Motor neuron (in vitro differentiated cells): ENCODE measurements at regions not wholly inside any gene's neighbourhood (a gene's known extent, or its start where the extent isn't known, plus 50 kb on each side); places are given as distances from the start of the nearest gene placed in this dataset.
"Not testable (repeated sequence)": the region's sequence is repeated elsewhere in the genome, so short reads cannot be mapped to it uniquely, and the experiment has no call there.

ENCODE experiments used
- ATAC-seq, 8 experiments: fragments of 200-7000 bp; cut with Tn5 transposase; replicated peaks in 6 of 8; 2 replicates each; pipeline ENCODE4 v1.8.0; 2021; ENCODE audit warnings: mild to moderate bottlenecking in 8 of 8, moderate library complexity in 8 of 8
- H3K27ac ChIP-seq, 2 donors: fragments of 250-450 bp; sonication (Bioruptor Pico); 2 replicates each; pipeline ENCODE4 v1.9.0; 2021; ENCODE audit warnings: antibody characterized with exemption in 2 of 2, mild to moderate bottlenecking in 2 of 2, moderate library complexity in 1 of 2
- H3K4me1 ChIP-seq, 2 donors: fragments of 250-450 bp; sonication (Bioruptor Pico); replicated peaks in 1 of 2; 2 replicates each; pipeline ENCODE4 v1.6.1; 2021; ENCODE audit warnings: antibody characterized with exemption in 2 of 2, mild to moderate bottlenecking in 2 of 2, moderate library complexity in 1 of 2
- H3K4me3 ChIP-seq, 5 donors: fragments of 250-450 bp; sonication (Bioruptor Pico); 2 replicates each; pipeline ENCODE4 v1.9.0; 2021; ENCODE audit warnings: antibody characterized with exemption in 5 of 5, mild to moderate bottlenecking in 5 of 5, moderate library complexity in 4 of 5
- WGBS, 10 experiments: fragments of 450-650 bp; shearing (Covaris generic); methylation state at CpG; one replicate each; pipeline ENCODE4 v1.0.0; 2022; 5-methylcytosine and 5-hydroxymethylcytosine counted together
- in situ Hi-C, 9 experiments: fragments of 400-800 bp; cut with MboI; loops; one replicate each; pipeline ENCODE4 v1.15.0; 2021; ENCODE audit warnings: low sequenced_read_pairs in 9 of 9, low pct_unique_long_range_greater_than_20kb in 2 of 9; ENCODE audit not compliant: unreplicated experiment in 9 of 9

DNA sequence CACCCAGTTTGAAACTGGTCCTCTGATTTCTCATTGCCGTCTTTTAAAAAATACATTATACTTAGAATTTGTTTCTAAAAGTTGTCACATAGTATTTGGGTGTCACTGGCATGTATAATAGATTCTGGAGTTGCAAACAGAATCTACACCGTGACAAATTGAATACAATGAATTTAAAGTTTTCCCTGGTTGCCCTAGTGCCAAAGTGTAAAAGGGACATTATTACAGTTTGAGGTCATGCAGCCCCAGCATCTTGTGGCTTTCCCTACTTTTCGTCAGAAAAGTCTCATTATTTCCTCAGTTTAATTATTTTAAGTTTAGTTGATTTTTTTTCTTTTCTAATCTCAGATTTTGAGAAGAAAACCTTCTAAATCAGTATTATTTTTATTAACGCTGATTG, 155.9 kb downstream of the DISP1 start:
- WGBS, 10 experiments = 39 to 90% (median 78%) methylated on average over 2 to 4 of the region's 4 CpGs
- H3K27ac ChIP-seq = no peak overlapping the region
- no peak for ATAC-seq

DNA sequence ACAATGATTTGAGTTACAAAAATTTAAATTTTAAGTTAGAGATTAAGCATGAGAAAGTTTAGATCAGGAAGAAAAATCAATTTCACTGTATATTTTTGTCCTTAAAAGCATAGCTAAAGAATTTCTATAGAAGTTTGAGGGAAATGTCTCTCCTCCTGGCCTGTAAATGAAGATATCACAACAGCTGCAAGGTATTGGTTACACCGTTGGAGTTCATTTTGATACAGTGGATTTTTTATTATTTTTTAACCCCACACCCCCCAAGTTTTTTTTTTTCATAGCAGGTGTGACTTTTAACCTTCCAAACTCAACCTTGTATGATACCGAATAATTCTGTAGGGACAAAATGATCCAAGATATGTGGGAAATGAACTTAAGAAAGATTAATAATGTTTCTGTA, 156.3 kb downstream of the DISP1 start:
- Histone ChIP-seq H3K4me3 (no peak overlapping the region), H3K27ac (no peak overlapping the region), H3K4me1 (no peaks in the 10 kb centered on the region)
- in situ Hi-C loops = no loop called here
- no peak for ATAC-seq
- 75 to 100% (median 89%) methylated on average over 2 of the region's 2 CpGs; no CpG with 5 or more reads in 1 of the 10 experiments for WGBS, 10 experiments

More for the DNA sequence above, 155.9 kb downstream of the DISP1 start:
- H3K4me3 ChIP-seq = no peak overlapping the region
- in situ Hi-C loops = no loop called here
- H3K4me1 ChIP-seq = no peaks in the 10 kb centered on the region

DNA sequence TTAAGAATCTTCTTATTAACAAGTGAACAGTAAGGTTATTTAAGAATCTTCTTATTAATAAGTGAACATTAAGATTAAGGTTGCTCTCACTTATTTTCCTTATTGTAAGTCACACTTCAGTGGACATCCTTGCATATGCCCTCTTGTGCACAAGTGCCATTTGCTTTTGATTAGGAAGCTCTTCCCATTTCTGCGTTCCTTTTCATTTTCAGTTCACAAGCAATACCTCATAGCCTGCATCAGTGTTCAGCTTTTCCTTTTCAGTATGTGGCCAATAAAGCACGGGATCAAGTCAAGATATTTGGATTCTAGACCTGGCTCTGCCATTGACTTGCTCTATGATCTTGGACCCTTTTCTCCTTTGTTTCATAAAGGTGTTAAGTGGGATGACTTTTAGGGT, 158.7 kb downstream of the DISP1 start:
- Histone ChIP-seq H3K27ac (no peak overlapping the region), H3K4me3 (no peak overlapping the region), H3K4me1 (no peaks in the 10 kb centered on the region)
- in situ Hi-C loops = no loop called here
- ATAC-seq = no peak
- 42 to 100% (median 82%) methylated on average over 1 to 2 of the region's 2 CpGs; no CpG with 5 or more reads in 3 of the 10 experiments for WGBS, 10 experiments

DNA sequence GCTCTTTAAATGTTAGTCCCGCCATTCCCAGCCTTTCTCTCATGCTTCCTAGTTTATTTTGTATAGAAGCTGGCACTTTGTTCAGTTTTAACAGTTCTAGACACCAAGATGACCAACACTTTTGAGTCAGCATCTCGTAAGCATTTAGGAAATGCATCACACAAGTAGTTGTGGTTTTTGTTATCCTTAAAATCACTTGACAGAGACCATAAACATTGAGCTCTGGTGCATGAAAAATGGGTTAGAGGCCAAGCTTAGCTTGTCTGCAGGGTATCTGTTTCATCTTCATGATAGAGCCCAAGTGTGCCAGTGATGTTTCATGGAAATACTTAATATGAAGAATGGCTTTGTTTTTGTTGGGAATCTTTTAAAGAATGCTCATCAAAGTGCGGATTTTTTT, 159.7 kb downstream of the DISP1 start:
- in situ Hi-C loops = no loop called here
- 35 to 100% (median 85%) methylated on average over 2 to 3 of the region's 3 CpGs; no CpG with 5 or more reads in 1 of the 10 experiments for WGBS, 10 experiments
- ATAC-seq = no peak
- no peak overlapping the region for H3K27ac ChIP-seq
- H3K4me3 ChIP-seq = no peak overlapping the region
- no peaks in the 10 kb centered on the region for H3K4me1 ChIP-seq

DNA sequence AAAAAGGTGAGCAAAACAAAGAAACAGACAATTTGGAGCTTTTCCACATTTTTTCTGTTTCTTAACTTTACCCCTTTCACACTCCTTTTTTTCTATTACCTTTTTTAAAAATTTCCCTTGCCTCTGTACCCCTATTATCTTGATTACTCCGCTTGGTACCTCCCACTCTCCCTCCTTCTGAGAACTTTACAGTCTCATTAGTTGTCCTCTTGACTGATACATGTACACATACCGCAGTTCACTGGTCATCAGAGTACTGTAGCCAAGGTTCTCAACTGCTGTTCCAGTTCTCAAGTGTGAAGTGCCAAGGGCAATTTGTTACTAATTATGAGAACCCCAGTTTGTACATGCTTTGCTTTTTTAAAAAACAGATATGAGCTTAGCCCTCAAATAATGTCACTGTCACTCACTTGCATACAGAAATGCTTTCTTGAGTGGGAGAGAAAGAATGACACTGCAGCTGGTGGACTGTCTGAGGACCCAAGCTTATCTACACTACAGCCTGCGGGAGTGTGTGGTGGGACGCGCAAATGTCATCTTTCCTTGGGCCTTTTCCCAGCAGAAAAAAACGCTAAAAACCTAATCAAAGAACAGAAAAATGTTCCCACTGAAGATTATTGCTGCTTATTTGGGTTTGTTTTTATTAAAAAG, 160.8 kb downstream of the DISP1 start:
- no peaks in the 10 kb centered on the region for H3K4me1 ChIP-seq
- no peak overlapping the region for H3K4me3 ChIP-seq
- WGBS, 10 experiments = 56 to 100% (median 91%) methylated on average over 1 to 6 of the region's 6 CpGs
- in situ Hi-C loops = no loop called here
- ATAC-seq = no peak
- no peak overlapping the region for H3K27ac ChIP-seq

DNA sequence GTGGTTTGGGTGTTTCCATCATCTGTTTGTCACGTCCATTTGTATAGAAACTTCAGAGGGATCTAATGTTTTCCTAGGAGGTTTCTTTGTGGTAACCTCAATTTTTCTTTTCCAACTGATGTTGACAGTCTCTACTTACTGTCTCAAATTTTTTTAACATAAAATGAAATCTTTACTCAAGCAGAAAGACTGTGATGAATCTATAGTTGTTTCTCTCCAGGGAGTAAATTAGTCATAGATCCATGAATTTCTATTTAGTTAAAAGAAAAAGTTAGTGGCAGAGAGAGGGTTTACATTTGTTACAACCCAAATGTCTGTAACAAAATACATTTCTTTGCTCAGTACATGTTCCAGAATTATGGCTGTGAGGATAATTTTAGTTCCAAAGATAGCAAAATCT, 161.6 kb downstream of the DISP1 start:
- in situ Hi-C loops = no loop called here
- H3K27ac ChIP-seq = no peak overlapping the region
- no peak overlapping the region for H3K4me3 ChIP-seq
- H3K4me1 ChIP-seq = no peaks in the 10 kb centered on the region
- WGBS, 10 experiments = 71 to 100% (median 88%) methylated on average over 1 of the region's 1 CpG; no CpG with 5 or more reads in 2 of the 10 experiments
- ATAC-seq = no peak

DNA sequence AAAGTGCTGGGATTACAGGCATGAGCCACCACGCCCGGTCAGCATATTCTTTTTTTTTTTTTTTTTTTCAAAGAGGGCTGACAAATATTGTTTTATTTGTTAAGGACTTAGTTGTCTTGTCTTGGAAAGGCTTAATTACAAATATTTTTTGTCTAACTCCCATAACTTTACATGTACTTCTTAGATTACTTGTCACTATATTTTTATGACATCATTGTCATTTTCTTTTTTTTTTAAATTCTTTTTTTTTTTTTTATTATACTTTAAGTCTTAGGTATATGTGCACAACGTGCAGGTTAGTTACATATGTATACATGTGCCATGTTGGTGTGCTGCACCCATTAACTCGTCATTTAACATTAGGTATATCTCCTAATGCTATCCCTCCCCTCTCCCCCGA, 162.5 kb downstream of the DISP1 start:
- H3K27ac ChIP-seq, ATAC-seq, in situ Hi-C loops, H3K4me3 ChIP-seq, H3K4me1 ChIP-seq: not testable (repeated sequence)
- WGBS, 10 experiments = 57 to 100% (median 95%) methylated on average over 1 to 4 of the region's 5 CpGs

DNA sequence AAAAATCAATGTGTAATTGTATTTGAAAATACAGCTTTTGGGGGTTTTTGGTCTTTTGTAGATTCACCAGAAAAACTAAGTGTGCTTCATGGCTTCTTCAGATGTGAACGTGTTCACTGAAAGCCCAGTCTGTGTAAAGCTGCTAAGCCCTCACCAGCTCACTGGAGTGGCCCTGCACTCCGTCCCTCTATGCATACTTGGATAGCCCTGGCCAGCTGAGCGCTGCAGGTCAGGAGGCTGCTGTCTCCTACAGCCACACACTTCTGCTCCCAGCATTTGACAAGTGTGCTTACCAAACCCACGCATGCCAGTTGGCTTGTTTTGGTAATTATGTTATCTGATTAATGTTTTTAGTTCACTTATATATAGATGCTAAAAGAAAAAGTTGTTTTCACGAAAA, 163.5 kb downstream of the TLR5 start:
- Histone ChIP-seq H3K4me3 (no peak overlapping the region), H3K27ac (no peak overlapping the region), H3K4me1 (no peaks in the 10 kb centered on the region)
- WGBS, 10 experiments = 57 to 90% (median 80%) methylated on average over 1 to 5 of the region's 5 CpGs; no CpG with 5 or more reads in 1 of the 10 experiments
- in situ Hi-C loops = no loop called here
- no peak for ATAC-seq

DNA sequence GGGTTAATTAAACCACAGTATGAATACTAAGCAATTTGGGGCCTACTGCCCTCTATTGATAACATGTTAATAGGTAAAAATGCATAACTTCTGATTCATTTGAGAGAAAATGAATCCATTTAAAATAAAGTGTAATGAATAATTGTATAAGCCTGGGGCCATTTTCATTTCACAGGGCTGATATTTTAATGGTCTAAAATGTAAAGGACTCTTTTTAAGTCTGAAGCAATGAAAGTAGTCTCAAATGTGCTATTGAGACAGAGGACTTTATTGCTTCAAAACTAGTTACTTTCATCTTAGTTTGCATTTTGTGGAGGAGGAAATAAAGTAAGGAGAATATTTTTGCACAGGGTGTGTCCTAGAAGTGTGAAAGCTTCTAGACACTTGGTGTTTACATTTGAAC, 155.4 kb downstream of the TLR5 start:
- in situ Hi-C loops = no loop called here
- peak in 3 of 8 experiments; percentile 42 to 78 (median 56) for ATAC-seq
- Histone ChIP-seq H3K4me3 (no peak overlapping the region), H3K27ac (no peak overlapping the region), H3K4me1 (no peaks in the 10 kb centered on the region)

DNA sequence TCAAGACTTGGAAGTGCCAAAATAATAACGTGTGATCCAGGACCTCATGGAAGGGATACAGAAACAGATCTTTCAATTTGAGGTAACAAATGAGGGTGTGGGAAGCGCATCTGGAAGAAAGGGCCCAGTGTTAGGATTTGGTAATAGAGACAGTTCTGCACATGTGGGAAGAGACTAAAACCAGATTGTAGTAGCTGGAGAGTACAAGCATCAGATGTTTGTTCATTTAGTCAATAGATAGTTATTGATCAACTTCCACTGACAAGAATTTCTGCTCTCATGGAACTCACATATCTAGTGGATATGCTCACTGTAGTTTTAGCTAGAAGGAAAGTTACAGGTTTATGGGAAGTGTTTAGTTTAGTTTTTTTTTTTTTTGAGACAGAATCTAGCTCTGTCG, 153.6 kb downstream of the TLR5 start:
- in situ Hi-C loops = no loop called here
- no peaks in the 10 kb centered on the region for H3K4me1 ChIP-seq
- no peak for ATAC-seq
- WGBS, 10 experiments = 33 to 100% (median 92%) methylated on average over 1 to 3 of the region's 3 CpGs; no CpG with 5 or more reads in 1 of the 10 experiments
- no peak overlapping the region for H3K4me3 ChIP-seq
- no peak overlapping the region for H3K27ac ChIP-seq

DNA sequence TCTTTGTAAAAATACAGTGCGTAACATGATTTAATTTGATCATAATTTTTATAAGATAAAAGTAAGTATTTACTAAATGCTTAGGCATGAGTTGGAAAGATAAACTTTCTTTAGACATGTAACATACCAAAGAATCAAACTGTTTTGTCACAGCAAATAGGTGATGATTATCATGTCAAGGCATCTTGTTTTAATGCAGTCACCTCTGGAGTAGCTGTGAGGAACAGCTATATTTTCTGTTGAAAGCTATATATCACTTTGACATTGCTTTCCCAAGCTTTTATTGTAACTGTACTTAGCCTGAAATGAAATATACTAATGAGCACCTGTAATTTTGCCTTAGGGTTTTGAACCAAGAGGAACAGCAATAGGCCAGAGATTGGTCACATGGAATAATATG, 151.9 kb downstream of the TLR5 start:
- in situ Hi-C loops = loop anchor here in 1 of 9 experiments (10.0 kb wide), 1 partner anchor 196 kb away; no protein-coding TSS in a partner anchor

DNA sequence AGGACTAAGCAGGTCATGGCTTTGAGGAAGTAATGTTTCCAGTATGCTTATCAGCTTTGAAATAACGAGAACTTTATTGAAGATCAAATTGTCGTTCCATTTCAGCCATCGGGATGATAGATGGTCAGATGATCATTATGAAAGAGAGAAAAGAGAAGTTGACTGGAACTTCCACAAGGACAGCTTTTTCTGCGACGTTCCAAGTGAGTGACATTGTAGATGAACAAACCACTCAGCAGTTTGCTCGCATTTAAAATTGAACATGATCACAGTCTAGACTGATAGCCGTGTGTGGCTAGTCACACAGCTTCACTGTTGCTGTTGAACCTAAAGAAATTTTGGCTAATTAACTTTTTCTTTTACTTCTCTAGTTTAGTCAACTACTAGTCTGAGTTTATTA, 151.1 kb downstream of the TLR5 start:
- Histone ChIP-seq H3K4me3 (no peak overlapping the region), H3K4me1 (no peaks in the 10 kb centered on the region), H3K27ac (no peak overlapping the region)
- ATAC-seq = no peak
- WGBS, 10 experiments = 76 to 100% (median 97%) methylated on average over 2 to 7 of the region's 7 CpGs
- in situ Hi-C loops = loop anchor here in 1 of 9 experiments (10.0 kb wide), 1 partner anchor 197 kb away; no protein-coding TSS in a partner anchor

More for the DNA sequence above, 151.9 kb downstream of the TLR5 start:
- no peak overlapping the region for H3K4me3 ChIP-seq
- no peaks in the 10 kb centered on the region for H3K4me1 ChIP-seq
- ATAC-seq = no peak
- no peak overlapping the region for H3K27ac ChIP-seq
- 92 to 100% (median 100%) methylated on average over 1 of the region's 1 CpG for whole genome bisulfite sequencing, 10 experiments

DNA sequence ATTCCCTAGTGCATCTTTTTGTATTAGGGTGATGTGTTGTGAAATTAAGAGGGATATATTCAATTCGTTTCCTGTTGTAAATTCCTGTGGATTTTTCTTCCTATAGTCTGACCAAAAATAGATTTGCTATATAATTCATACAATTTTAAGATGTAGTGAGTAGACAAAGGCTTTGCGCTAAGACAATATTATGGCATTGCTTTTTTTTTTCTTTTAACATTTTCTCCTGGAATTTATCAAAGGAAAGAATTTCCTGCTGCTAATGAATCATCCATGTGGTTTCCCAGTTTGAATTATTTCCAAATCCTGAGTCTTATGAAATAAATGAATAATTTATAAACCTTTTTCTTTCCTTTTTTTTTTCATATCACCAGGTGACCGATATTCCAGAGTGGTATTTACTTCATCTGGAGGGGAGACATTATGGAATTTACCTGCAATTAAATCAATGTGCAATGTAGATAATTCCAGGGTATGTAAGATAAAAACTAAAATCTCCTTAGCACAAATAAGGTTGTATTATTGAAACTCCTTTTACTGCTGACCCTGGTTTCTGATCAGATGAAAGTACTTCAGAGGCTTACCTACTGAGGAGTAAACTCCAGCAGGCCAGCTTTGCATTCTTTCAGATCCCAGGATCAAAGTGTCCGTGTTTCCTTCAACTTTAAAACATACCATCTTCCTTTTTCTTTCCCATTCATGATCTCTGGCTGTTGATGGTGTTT, 148.4 kb downstream of the TLR5 start:
- peak in 2 of 8 experiments; percentile 36 to 50 for ATAC-seq
- in situ Hi-C loops = loop anchor here in 1 of 9 experiments (10.0 kb wide), 1 partner anchor 200 kb away; no protein-coding TSS in a partner anchor
- no peaks in the 10 kb centered on the region for H3K4me1 ChIP-seq
- H3K27ac ChIP-seq = no peak overlapping the region
- H3K4me3 ChIP-seq = no peak overlapping the region
- WGBS, 10 experiments = 30 to 89% (median 84%) methylated on average over 2 to 4 of the region's 4 CpGs
